ENCODE measurements at regions not wholly inside any gene's neighbourhood (a gene's known extent, or its start where the extent isn't known, plus 50 kb on each side); places are given as distances from the start of the nearest gene placed in this dataset.

- TF ChIP-seq PRDM4 (tag by site-specific recombination; IDR thresholded peaks at IDR 0.05) (no peak), PBX3 (CRISPR knock-in tag; IDR thresholded peaks at IDR 0.05) (no peak), CTCF (tag by site-specific recombination; IDR thresholded peaks at IDR 0.05) (no peak), ZNF24 (tag by site-specific recombination; IDR thresholded peaks at IDR 0.05) (no peak), TCF7L2 (IDR thresholded peaks at IDR 0.05; ENCODE audit: borderline replicate concordance, low read depth, low read length) (no peak), SETDB1 (IDR thresholded peaks at IDR 0.05; ENCODE audit: insufficient read length, low read length) (no peak), KLF8 (tag by site-specific recombination; IDR thresholded peaks at IDR 0.05) (no peak)
Measured at GRCh38 chr5:67338421-67338820, 141.8 kb upstream of the CD180 start.

All from HEK293 (cell line).